DOHH2 (cell line): ENCODE measurements at regions not wholly inside any gene's neighbourhood (a gene's known extent, or its start where the extent isn't known, plus 50 kb on each side); places are given as distances from the start of the nearest gene placed in this dataset.

Source experiments
- H3F3A ChIP-seq: fragments of 200-600 bp; sonication (generic), shearing (Covaris generic); 2 replicates; pipeline ENCODE4 v1.6.0; 2016; ENCODE audit warnings: antibody characterized with exemption, mild to moderate bottlenecking; ENCODE audit not compliant: control insufficient read depth, insufficient read depth
- H3K27ac ChIP-seq: fragments of 200-600 bp; sonication (generic); 2 replicates; pipeline ENCODE4 v1.5.1; 2014; ENCODE audit warnings: low read depth, mild to moderate bottlenecking, low read length, moderate library complexity
- H3K27me3 ChIP-seq: fragments of 200-600 bp; sonication (generic); 2 replicates; pipeline ENCODE4 v1.6.1; 2014; ENCODE audit warnings: mild to moderate bottlenecking, low read length, mixed read lengths; ENCODE audit not compliant: control insufficient read depth
- H3K36me3 ChIP-seq: fragments of 200-600 bp; sonication (generic); 2 replicates; pipeline ENCODE4 v1.6.1; 2014; ENCODE audit warnings: mild to moderate bottlenecking, low read length, moderate library complexity, mixed read lengths; ENCODE audit not compliant: control insufficient read depth
- H3K4me1 ChIP-seq: fragments of 200-600 bp; sonication (generic); 2 replicates; pipeline ENCODE4 v1.6.1; 2014; ENCODE audit warnings: mild to moderate bottlenecking, low read length, mixed read lengths; ENCODE audit not compliant: control insufficient read depth
- H3K4me2 ChIP-seq: fragments of 200-600 bp; sonication (generic); 2 replicates; pipeline ENCODE4 v1.6.0; 2014; ENCODE audit warnings: mild to moderate bottlenecking, low read length, moderate library complexity
- H3K4me3 ChIP-seq: fragments of 200-600 bp; sonication (generic); 2 replicates; pipeline ENCODE4 v1.5.1; 2014; ENCODE audit warnings: mild to moderate bottlenecking, low read length, mixed read lengths
- H3K79me2 ChIP-seq: fragments of 200-600 bp; sonication (generic); 2 replicates; pipeline ENCODE4 v1.6.1; 2014; ENCODE audit warnings: mild to moderate bottlenecking, low read length, mixed read lengths; ENCODE audit not compliant: control insufficient read depth
- H3K9me2 ChIP-seq: fragments of 200-600 bp; sonication (generic); replicated peaks from 2 replicates; pipeline ENCODE4 v1.6.1; 2014; ENCODE audit warnings: mild to moderate bottlenecking, low read length, mixed read lengths; ENCODE audit not compliant: control insufficient read depth
- H3K9me3 ChIP-seq: fragments of 200-600 bp; sonication (generic); 2 replicates; pipeline ENCODE4 v1.6.1; 2014; ENCODE audit warnings: antibody characterized with exemption, low read length, mixed read lengths; ENCODE audit not compliant: control insufficient read depth, insufficient read depth
- H4K20me1 ChIP-seq: fragments of 200-600 bp; sonication (generic); 2 replicates; pipeline ENCODE4 v1.6.0; 2014; ENCODE audit warnings: low read depth, mild to moderate bottlenecking, antibody characterized with exemption, low read length, moderate library complexity; ENCODE audit not compliant: control insufficient read depth, insufficient read depth
- EZH2phosphoT487 ChIP-seq: fragments of 200-600 bp; sonication (generic); IDR thresholded peaks from 2 replicates; pipeline ENCODE4 v1.6.1; 2017; ENCODE audit warnings: borderline replicate concordance, mild to moderate bottlenecking, antibody characterized with exemption, low read length, moderate library complexity, mixed read lengths
- TF ChIP-seq, protein P1 (sequence below): fragments of 200-600 bp; sonication (generic); IDR thresholded peaks from one replicate; pipeline ENCODE4 v1.5.1; 2014; ENCODE audit warnings: antibody characterized with exemption, mild to moderate bottlenecking, low read depth, low read length; ENCODE audit not compliant: poor library complexity, severe bottlenecking

DNA sequence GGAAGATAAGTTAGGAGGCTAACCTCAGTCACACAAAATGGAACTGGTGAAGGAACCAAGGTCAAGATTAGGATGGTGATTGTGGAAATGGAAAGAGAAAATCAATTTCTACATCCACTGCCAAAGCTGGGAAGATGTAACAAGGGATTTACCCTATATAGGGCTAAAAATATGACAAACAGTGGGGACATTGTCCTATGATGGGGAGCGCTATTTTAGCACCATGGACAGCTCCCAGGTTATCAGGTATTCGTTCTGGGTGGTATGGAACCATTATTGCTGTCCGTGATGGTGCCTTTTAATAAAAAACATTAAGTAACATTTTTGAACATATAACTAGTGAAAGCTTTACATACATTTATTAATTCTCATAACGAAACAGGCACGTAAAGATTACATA lies 124.0 kb downstream of the NDUFA12 start:
- Histone ChIP-seq H3K27me3 (peaks cover 12% of the 10 kb centered on the region), H3K79me2 (no peaks in the 10 kb centered on the region), H3K36me3 (no peaks in the 10 kb centered on the region)

GRCh38 chr12:94875525-94875924 lies 128.0 kb downstream of the NDUFA12 start:
- Histone ChIP-seq H4K20me1 (no peaks in the 10 kb centered on the region), H3K27ac (no peak overlapping the region), H3K27me3 (peaks cover 40% of the 10 kb centered on the region), H3K4me3 (no peak overlapping the region), H3K79me2 (no peaks in the 10 kb centered on the region), H3K9me3 (no peaks in the 10 kb centered on the region), H3K36me3 (no peaks in the 10 kb centered on the region), H3K4me2 (peak overlapping the region; percentile 15; the same call in 1 of the 2 replicates), H3K4me1 (peaks cover 25% of the 10 kb centered on the region), H3K9me2 (no peaks in the 10 kb centered on the region), H3F3A (no peaks in the 10 kb centered on the region)
- TF ChIP-seq, protein P1, sequence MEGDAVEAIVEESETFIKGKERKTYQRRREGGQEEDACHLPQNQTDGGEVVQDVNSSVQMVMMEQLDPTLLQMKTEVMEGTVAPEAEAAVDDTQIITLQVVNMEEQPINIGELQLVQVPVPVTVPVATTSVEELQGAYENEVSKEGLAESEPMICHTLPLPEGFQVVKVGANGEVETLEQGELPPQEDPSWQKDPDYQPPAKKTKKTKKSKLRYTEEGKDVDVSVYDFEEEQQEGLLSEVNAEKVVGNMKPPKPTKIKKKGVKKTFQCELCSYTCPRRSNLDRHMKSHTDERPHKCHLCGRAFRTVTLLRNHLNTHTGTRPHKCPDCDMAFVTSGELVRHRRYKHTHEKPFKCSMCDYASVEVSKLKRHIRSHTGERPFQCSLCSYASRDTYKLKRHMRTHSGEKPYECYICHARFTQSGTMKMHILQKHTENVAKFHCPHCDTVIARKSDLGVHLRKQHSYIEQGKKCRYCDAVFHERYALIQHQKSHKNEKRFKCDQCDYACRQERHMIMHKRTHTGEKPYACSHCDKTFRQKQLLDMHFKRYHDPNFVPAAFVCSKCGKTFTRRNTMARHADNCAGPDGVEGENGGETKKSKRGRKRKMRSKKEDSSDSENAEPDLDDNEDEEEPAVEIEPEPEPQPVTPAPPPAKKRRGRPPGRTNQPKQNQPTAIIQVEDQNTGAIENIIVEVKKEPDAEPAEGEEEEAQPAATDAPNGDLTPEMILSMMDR = peak; percentile 75
- TF ChIP-seq EZH2phosphoT487 = no peak

More for the DNA sequence above, 124.0 kb downstream of the NDUFA12 start:
- Histone ChIP-seq H3K4me3 (no peak overlapping the region), H4K20me1 (no peaks in the 10 kb centered on the region), H3K9me2 (no peaks in the 10 kb centered on the region), H3K9me3 (no peaks in the 10 kb centered on the region), H3F3A (no peaks in the 10 kb centered on the region), H3K4me1 (peaks cover 8% of the 10 kb centered on the region; the same call in 1 of the 2 replicates), H3K27ac (no peak overlapping the region), H3K4me2 (no peak overlapping the region)
- TF ChIP-seq, protein P1 = no peak
- TF ChIP-seq EZH2phosphoT487 = no peak

- Histone ChIP-seq H3K9me3 (no peaks in the 10 kb centered on the region), H3K79me2 (no peaks in the 10 kb centered on the region), H3K4me2 (no peak overlapping the region), H3K36me3 (no peaks in the 10 kb centered on the region), H3F3A (no peaks in the 10 kb centered on the region), H3K27me3 (peaks cover 40% of the 10 kb centered on the region), H3K4me1 (peaks cover 29% of the 10 kb centered on the region), H3K4me3 (no peak overlapping the region), H3K9me2 (no peaks in the 10 kb centered on the region), H3K27ac (no peak overlapping the region), H4K20me1 (no peaks in the 10 kb centered on the region)
- TF ChIP-seq, protein P1 = no peak
- TF ChIP-seq EZH2phosphoT487 = no peak; the same call in 1 of the 2 replicates
Measured at GRCh38 chr12:94874518-94875302, 128.8 kb downstream of the NDUFA12 start.
